ENCODE measurements at regions not wholly inside any gene's neighbourhood (a gene's known extent, or its start where the extent isn't known, plus 50 kb on each side); places are given as distances from the start of the nearest gene placed in this dataset.

GRCh38 chr4:84389406-84389805, 109.7 kb downstream of the NKX6-1 start:
- no peak for TF ChIP-seq CTCF (IDR thresholded peaks at IDR 0.05)
- H3K4me3 ChIP-seq: no peak overlapping the region
- no peaks in the 10 kb centered on the region for H3K36me3 ChIP-seq
- H3K27ac ChIP-seq: no peak overlapping the region
- no peaks in the 10 kb centered on the region for H3K27me3 ChIP-seq
- H3K9me3 ChIP-seq: no peaks in the 10 kb centered on the region
- no peak for DNase-seq (ENCODE audit: low spot score)
- H3K4me1 ChIP-seq: no peaks in the 10 kb centered on the region

GRCh38 chr4:84385203-84385602, 113.9 kb downstream of the NKX6-1 start:
- H3K4me1 ChIP-seq: no peaks in the 10 kb centered on the region

GRCh38 chr4:84384801-84385200, 114.3 kb downstream of the NKX6-1 start:
- no peak for TF ChIP-seq CTCF (IDR thresholded peaks at IDR 0.05)
- Histone ChIP-seq H3K9me3 (no peaks in the 10 kb centered on the region), H3K27ac (no peak overlapping the region), H3K27me3 (no peaks in the 10 kb centered on the region), H3K36me3 (no peaks in the 10 kb centered on the region), H3K4me1 (no peaks in the 10 kb centered on the region), H3K4me3 (no peak overlapping the region)
- no peak for DNase-seq (ENCODE audit: low spot score)

More at GRCh38 chr4:84385203-84385602, 113.9 kb downstream of the NKX6-1 start:
- H3K36me3 ChIP-seq: no peaks in the 10 kb centered on the region
- TF ChIP-seq CTCF (IDR thresholded peaks at IDR 0.05): no peak
- no peaks in the 10 kb centered on the region for H3K9me3 ChIP-seq
- no peaks in the 10 kb centered on the region for H3K27me3 ChIP-seq
- H3K27ac ChIP-seq: no peak overlapping the region
- H3K4me3 ChIP-seq: no peak overlapping the region
- no peak for DNase-seq (ENCODE audit: low spot score)

GRCh38 chr4:84381759-84382158, 117.3 kb downstream of the NKX6-1 start:
- Histone ChIP-seq H3K27me3 (no peaks in the 10 kb centered on the region), H3K36me3 (no peaks in the 10 kb centered on the region), H3K27ac (no peak overlapping the region), H3K9me3 (no peaks in the 10 kb centered on the region), H3K4me3 (no peak overlapping the region), H3K4me1 (no peaks in the 10 kb centered on the region)
- DNase-seq (ENCODE audit: low spot score): no peak
- TF ChIP-seq CTCF (IDR thresholded peaks at IDR 0.05): no peak

- no peak for DNase-seq (ENCODE audit: low spot score)
- TF ChIP-seq CTCF (IDR thresholded peaks at IDR 0.05): no peak
- no peaks in the 10 kb centered on the region for H3K4me1 ChIP-seq
- no peaks in the 10 kb centered on the region for H3K9me3 ChIP-seq
- H3K27me3 ChIP-seq: no peaks in the 10 kb centered on the region
- H3K36me3 ChIP-seq: no peaks in the 10 kb centered on the region
- no peak overlapping the region for H3K27ac ChIP-seq
- no peak overlapping the region for H3K4me3 ChIP-seq
These were observed 119.0 kb downstream of the NKX6-1 start for GRCh38 chr4:84379917-84380641.

- Histone ChIP-seq H3K4me1 (no peaks in the 10 kb centered on the region), H3K27me3 (no peaks in the 10 kb centered on the region), H3K4me3 (no peak overlapping the region), H3K27ac (no peak overlapping the region), H3K9me3 (no peaks in the 10 kb centered on the region), H3K36me3 (no peaks in the 10 kb centered on the region)
- no peak for TF ChIP-seq CTCF (IDR thresholded peaks at IDR 0.05)
- no peak for DNase-seq (ENCODE audit: low spot score)
These were observed 120.1 kb downstream of the NKX6-1 start for GRCh38 chr4:84378983-84379382.

Data from right atrium auricular region (tissue), 2 donors.